OCI-LY3 (cell line): ENCODE measurements at regions not wholly inside any gene's neighbourhood (a gene's known extent, or its start where the extent isn't known, plus 50 kb on each side); places are given as distances from the start of the nearest gene placed in this dataset.

Experiments
- CTCF ChIP-seq: fragments of 200-600, 300-600 bp; sonication (generic); IDR thresholded peaks from 2 replicates; pipeline ENCODE4 v1.5.1; 2014; ENCODE audit warnings: antibody characterized with exemption, low read length, low read depth
- EZH2phosphoT487 ChIP-seq: fragments of 200-600 bp; shearing (Covaris generic); IDR thresholded peaks from 2 replicates; pipeline ENCODE4 v1.6.1; 2018; ENCODE audit warnings: antibody characterized with exemption, mixed run types, low read depth

DNA sequence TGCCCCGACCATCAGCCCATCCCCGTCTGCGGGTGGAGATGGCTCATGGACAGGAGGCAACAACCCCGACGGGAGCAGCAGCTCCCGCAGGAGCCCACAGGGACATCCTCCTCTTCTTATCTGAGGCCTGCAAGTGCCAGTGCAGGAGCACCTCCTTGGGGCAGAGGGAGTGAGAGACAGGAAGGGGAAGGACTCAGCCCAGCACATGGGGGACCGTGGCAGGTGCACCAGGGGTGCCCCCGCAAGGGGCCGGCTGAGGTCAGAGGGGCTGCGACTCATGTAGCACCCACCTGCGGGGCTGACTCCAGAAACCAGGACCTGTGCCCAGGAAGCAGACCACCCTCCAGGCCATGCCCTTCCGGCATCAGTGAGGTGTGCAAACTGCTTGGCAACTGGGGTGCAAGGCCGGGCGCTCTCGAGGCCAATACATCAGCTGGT is 259.8 kb upstream of the ADAMTS16 start:
- TF ChIP-seq CTCF (no peak), EZH2phosphoT487 (no peak)
